ENCODE measurements at regions not wholly inside any gene's neighbourhood (a gene's known extent, or its start where the extent isn't known, plus 50 kb on each side); places are given as distances from the start of the nearest gene placed in this dataset.

DNA sequence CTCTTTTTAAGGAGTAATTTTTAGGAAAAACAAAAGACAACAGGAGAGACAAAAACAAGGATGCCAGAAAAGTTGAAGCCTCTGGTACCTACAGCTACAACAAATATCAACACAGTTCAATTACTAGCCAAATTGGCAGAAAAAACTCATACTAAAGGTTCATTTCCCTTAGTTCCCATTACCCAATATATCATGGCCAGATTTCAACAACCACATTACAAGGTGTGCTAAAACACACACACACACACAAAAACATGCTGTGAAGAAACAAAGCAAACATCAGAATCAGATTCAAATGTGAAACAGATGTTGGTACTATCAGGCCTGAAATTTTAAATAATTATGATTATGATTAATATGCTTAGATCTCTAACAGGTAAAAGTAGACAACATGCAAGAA lies 272.7 kb upstream of the CLEC14A start:
- no peak for ATAC-seq
- no peak for TF ChIP-seq ZNF565 (CRISPR knock-in tag; conservative IDR thresholded peaks at IDR 0.05; ENCODE audit: low read depth)
- TF ChIP-seq, protein P1, sequence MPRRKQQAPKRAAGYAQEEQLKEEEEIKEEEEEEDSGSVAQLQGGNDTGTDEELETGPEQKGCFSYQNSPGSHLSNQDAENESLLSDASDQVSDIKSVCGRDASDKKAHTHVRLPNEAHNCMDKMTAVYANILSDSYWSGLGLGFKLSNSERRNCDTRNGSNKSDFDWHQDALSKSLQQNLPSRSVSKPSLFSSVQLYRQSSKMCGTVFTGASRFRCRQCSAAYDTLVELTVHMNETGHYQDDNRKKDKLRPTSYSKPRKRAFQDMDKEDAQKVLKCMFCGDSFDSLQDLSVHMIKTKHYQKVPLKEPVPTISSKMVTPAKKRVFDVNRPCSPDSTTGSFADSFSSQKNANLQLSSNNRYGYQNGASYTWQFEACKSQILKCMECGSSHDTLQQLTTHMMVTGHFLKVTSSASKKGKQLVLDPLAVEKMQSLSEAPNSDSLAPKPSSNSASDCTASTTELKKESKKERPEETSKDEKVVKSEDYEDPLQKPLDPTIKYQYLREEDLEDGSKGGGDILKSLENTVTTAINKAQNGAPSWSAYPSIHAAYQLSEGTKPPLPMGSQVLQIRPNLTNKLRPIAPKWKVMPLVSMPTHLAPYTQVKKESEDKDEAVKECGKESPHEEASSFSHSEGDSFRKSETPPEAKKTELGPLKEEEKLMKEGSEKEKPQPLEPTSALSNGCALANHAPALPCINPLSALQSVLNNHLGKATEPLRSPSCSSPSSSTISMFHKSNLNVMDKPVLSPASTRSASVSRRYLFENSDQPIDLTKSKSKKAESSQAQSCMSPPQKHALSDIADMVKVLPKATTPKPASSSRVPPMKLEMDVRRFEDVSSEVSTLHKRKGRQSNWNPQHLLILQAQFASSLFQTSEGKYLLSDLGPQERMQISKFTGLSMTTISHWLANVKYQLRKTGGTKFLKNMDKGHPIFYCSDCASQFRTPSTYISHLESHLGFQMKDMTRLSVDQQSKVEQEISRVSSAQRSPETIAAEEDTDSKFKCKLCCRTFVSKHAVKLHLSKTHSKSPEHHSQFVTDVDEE (CRISPR knock-in tag; IDR thresholded peaks at IDR 0.05): no peak
- TF ChIP-seq, protein P2, sequence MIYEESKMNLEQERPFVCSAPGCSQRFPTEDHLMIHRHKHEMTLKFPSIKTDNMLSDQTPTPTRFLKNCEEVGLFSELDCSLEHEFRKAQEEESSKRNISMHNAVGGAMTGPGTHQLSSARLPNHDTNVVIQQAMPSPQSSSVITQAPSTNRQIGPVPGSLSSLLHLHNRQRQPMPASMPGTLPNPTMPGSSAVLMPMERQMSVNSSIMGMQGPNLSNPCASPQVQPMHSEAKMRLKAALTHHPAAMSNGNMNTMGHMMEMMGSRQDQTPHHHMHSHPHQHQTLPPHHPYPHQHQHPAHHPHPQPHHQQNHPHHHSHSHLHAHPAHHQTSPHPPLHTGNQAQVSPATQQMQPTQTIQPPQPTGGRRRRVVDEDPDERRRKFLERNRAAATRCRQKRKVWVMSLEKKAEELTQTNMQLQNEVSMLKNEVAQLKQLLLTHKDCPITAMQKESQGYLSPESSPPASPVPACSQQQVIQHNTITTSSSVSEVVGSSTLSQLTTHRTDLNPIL (CRISPR knock-in tag; IDR thresholded peaks at IDR 0.05; ENCODE audit: low read depth): no peak
- TF ChIP-seq ZC3H10 (CRISPR knock-in tag; IDR thresholded peaks at IDR 0.05): no peak
- no peak for TF ChIP-seq ESRRG (CRISPR knock-in tag; IDR thresholded peaks at IDR 0.05)
- TF ChIP-seq, protein P3, sequence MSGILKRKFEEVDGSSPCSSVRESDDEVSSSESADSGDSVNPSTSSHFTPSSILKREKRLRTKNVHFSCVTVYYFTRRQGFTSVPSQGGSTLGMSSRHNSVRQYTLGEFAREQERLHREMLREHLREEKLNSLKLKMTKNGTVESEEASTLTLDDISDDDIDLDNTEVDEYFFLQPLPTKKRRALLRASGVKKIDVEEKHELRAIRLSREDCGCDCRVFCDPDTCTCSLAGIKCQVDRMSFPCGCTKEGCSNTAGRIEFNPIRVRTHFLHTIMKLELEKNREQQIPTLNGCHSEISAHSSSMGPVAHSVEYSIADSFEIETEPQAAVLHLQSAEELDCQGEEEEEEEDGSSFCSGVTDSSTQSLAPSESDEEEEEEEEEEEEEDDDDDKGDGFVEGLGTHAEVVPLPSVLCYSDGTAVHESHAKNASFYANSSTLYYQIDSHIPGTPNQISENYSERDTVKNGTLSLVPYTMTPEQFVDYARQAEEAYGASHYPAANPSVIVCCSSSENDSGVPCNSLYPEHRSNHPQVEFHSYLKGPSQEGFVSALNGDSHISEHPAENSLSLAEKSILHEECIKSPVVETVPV (CRISPR knock-in tag; IDR thresholded peaks at IDR 0.05): no peak
- TF ChIP-seq BACH2 (CRISPR knock-in tag; IDR thresholded peaks at IDR 0.05; ENCODE audit: borderline replicate concordance): no peak
- no peak for TF ChIP-seq TCF4 (CRISPR knock-in tag; IDR thresholded peaks at IDR 0.05; ENCODE audit: borderline replicate concordance)
- no peak for TF ChIP-seq OSR1 (CRISPR knock-in tag; IDR thresholded peaks at IDR 0.05)
- TF ChIP-seq RARB (CRISPR knock-in tag; IDR thresholded peaks at IDR 0.05): no peak
- no peak for TF ChIP-seq ZFP30 (CRISPR knock-in tag; IDR thresholded peaks at IDR 0.05)
- TF ChIP-seq ISL1 (CRISPR knock-in tag; IDR thresholded peaks at IDR 0.05): no peak
- no peak for TF ChIP-seq ZFP3 (CRISPR knock-in tag; IDR thresholded peaks at IDR 0.05)
- TF ChIP-seq CSDC2 (CRISPR knock-in tag; IDR thresholded peaks at IDR 0.05): no peak
- TF ChIP-seq, protein P4, sequence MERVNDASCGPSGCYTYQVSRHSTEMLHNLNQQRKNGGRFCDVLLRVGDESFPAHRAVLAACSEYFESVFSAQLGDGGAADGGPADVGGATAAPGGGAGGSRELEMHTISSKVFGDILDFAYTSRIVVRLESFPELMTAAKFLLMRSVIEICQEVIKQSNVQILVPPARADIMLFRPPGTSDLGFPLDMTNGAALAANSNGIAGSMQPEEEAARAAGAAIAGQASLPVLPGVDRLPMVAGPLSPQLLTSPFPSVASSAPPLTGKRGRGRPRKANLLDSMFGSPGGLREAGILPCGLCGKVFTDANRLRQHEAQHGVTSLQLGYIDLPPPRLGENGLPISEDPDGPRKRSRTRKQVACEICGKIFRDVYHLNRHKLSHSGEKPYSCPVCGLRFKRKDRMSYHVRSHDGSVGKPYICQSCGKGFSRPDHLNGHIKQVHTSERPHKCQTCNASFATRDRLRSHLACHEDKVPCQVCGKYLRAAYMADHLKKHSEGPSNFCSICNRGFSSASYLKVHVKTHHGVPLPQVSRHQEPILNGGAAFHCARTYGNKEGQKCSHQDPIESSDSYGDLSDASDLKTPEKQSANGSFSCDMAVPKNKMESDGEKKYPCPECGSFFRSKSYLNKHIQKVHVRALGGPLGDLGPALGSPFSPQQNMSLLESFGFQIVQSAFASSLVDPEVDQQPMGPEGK (CRISPR knock-in tag; IDR thresholded peaks at IDR 0.05; ENCODE audit: borderline replicate concordance): no peak
- no peak for TF ChIP-seq PPARA (CRISPR knock-in tag; IDR thresholded peaks at IDR 0.05; ENCODE audit: borderline replicate concordance)
- no peak for TF ChIP-seq ARNTL (CRISPR knock-in tag; IDR thresholded peaks at IDR 0.05; ENCODE audit: borderline replicate concordance, low read depth)
- TF ChIP-seq TOX (CRISPR knock-in tag; IDR thresholded peaks at IDR 0.05; ENCODE audit: borderline replicate concordance): no peak
- TF ChIP-seq GLIS3 (CRISPR knock-in tag; IDR thresholded peaks at IDR 0.05): no peak
- TF ChIP-seq, protein P5, sequence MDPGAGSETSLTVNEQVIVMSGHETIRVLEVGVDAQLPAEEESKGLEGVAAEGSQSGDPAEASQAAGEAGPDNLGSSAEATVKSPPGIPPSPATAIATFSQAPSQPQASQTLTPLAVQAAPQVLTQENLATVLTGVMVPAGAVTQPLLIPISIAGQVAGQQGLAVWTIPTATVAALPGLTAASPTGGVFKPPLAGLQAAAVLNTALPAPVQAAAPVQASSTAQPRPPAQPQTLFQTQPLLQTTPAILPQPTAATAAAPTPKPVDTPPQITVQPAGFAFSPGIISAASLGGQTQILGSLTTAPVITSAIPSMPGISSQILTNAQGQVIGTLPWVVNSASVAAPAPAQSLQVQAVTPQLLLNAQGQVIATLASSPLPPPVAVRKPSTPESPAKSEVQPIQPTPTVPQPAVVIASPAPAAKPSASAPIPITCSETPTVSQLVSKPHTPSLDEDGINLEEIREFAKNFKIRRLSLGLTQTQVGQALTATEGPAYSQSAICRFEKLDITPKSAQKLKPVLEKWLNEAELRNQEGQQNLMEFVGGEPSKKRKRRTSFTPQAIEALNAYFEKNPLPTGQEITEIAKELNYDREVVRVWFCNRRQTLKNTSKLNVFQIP (CRISPR knock-in tag; IDR thresholded peaks at IDR 0.05; ENCODE audit: borderline replicate concordance, low read depth): no peak

DNA sequence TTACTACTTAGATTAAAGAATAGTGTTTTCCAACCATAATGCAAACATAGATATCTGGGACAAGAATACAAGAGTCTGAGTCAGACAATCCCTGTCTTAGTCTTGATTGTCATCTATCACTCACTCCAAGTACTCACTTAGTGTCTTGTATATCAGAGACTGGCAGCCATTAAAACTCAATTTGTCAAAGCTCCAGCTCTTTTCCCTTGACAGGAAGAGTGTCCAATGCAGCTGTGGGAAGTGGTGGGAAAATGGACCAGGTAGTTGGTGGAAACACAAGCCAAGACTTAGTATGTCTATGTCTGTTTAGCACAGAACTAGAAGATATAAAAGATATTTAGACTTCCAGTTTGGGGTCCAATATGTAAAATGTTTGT lies 271.6 kb upstream of the CLEC14A start:
- no peak for ATAC-seq

DNA sequence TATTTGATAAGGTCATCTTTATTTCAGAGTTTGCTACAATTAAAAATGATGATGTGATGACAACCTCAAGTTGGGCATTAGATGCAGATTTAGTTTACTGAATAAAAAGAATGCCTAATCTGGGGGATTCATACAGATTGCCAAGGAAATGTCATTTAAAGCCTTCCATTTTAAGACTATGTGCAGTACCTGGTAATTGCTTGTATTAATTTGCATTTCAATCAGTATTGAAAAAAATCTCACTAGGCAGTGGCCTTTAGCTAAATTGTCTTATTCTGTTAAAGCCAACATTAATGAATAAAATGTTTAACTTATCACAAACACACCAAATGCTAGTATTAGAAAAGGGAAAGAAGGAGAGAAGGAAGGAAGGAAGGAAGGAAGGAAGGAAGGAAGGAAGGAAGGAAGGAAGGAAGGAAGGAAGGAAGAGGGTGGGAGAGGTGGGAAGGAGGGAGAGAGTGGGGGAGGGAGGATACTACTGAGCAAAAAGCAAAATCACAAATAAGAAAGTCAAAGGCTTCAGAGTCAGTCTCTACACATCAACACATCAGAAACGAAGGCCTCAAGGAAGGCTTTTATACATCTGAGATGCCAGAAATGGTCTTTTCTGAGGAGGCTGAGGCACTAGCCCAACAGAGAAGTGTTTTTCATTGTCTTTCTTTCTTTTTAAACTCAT lies 271.1 kb upstream of the CLEC14A start:
- no peak for TF ChIP-seq ZC3H10 (CRISPR knock-in tag; IDR thresholded peaks at IDR 0.05)
- ATAC-seq: no peak

More for the DNA sequence above, 271.6 kb upstream of the CLEC14A start:
- TF ChIP-seq PPARA (CRISPR knock-in tag; IDR thresholded peaks at IDR 0.05; ENCODE audit: borderline replicate concordance) (no peak), ZNF70 (CRISPR knock-in tag; IDR thresholded peaks at IDR 0.05) (no peak), ZC3H10 (CRISPR knock-in tag; IDR thresholded peaks at IDR 0.05) (no peak)

All from SK-N-SH treated with all-trans-retinoic acid at 6 μM for 48 hours (cell line).